GM21529 (cell line): ENCODE measurements at regions not wholly inside any gene's neighbourhood (a gene's known extent, or its start where the extent isn't known, plus 50 kb on each side); places are given as distances from the start of the nearest gene placed in this dataset.
A peak's percentile ranks its signal among the peaks of the same experiment; 100 is the strongest.

ENCODE experiments used
- ATAC-seq: cut with Tn5 transposase; IDR thresholded peaks from one replicate; pipeline ENCODE4 v1.9.1; 2021; ENCODE audit not compliant: unreplicated experiment

GRCh38 chr12:69061574-69061973 lies 128.6 kb upstream of the CPM start:
- ATAC-seq = no peak

GRCh38 chr12:69062621-69063237 lies 129.8 kb upstream of the CPM start:
- ATAC-seq = no peak

- ATAC-seq = no peak
Measured at GRCh38 chr12:69064734-69065443, 131.9 kb upstream of the CPM start.

GRCh38 chr12:69065775-69066174 lies 132.8 kb upstream of the CPM start:
- no peak for ATAC-seq

- ATAC-seq = no peak
Measured at GRCh38 chr12:69066492-69067373, 133.8 kb upstream of the CPM start.

GRCh38 chr12:69067713-69068112 lies 134.7 kb upstream of the CPM start:
- no peak for ATAC-seq

- ATAC-seq = no peak
Measured at GRCh38 chr12:69068448-69068847, 135.5 kb upstream of the CPM start.

- no peak for ATAC-seq
Measured at GRCh38 chr12:69069479-69069878, 136.5 kb upstream of the CPM start.

GRCh38 chr12:69070319-69071090 lies 137.5 kb upstream of the CPM start:
- ATAC-seq = peak; percentile 82

- no peak for ATAC-seq
Measured at GRCh38 chr12:69071091-69071370, 138.1 kb upstream of the CPM start.

GRCh38 chr12:69073035-69073434 lies 140.1 kb upstream of the CPM start:
- no peak for ATAC-seq

- ATAC-seq = no peak
Measured at GRCh38 chr12:69074556-69075349, 141.8 kb upstream of the CPM start.

GRCh38 chr12:69083689-69084088 lies 150.7 kb upstream of the CPM start:
- no peak for ATAC-seq

- no peak for ATAC-seq
Measured at GRCh38 chr12:69084816-69085378, 151.9 kb upstream of the CPM start.

- ATAC-seq = no peak
Measured at GRCh38 chr12:69085852-69086251, 152.9 kb upstream of the CPM start.

GRCh38 chr12:69087986-69088385 lies 151.4 kb upstream of the CPSF6 start:
- ATAC-seq = no peak

GRCh38 chr12:69090722-69091121 lies 148.6 kb upstream of the CPSF6 start:
- ATAC-seq = no peak

GRCh38 chr12:69091442-69092017 lies 147.8 kb upstream of the CPSF6 start:
- no peak for ATAC-seq

GRCh38 chr12:69092137-69092536 lies 147.2 kb upstream of the CPSF6 start:
- no peak for ATAC-seq
